K562 (cell line): ENCODE measurements at regions not wholly inside any gene's neighbourhood (a gene's known extent, or its start where the extent isn't known, plus 50 kb on each side); places are given as distances from the start of the nearest gene placed in this dataset.

ENCODE experiments used
- ARID3A ChIP-seq: IDR thresholded peaks from 2 replicates; pipeline ENCODE4 v1.6.1; 2012; ENCODE audit warnings: low read depth, low read length, improper control_type of control experiment, borderline replicate concordance
- CTCF ChIP-seq, 3 experiments: IDR thresholded peaks in 2 of 3; conservative IDR thresholded peaks in 1 of 3; 2 replicates each; pipeline ENCODE4 v1.5.1; 2011 to 2012; ENCODE audit warnings: low read length in 3 of 3, mild to moderate bottlenecking in 3 of 3, control low read depth in 2 of 3, improper control_type of control experiment in 1 of 3, inconsistent platforms in 1 of 3, low read depth in 1 of 3, mixed read lengths in 1 of 3, moderate library complexity in 1 of 3; ENCODE audit not compliant: insufficient read depth in 2 of 3
- EP300 ChIP-seq: IDR thresholded peaks from 2 replicates; pipeline ENCODE4 v1.6.1; 2012; ENCODE audit warnings: low read length, improper control_type of control experiment
- EZH2 ChIP-seq: IDR thresholded peaks from 2 replicates; pipeline ENCODE4 v1.6.1; 2012; ENCODE audit warnings: low read depth, mild to moderate bottlenecking, inconsistent platforms, low read length, borderline replicate concordance
- KLF6 ChIP-seq: fragments of 250-450 bp; sonication (Bioruptor Pico); IDR thresholded peaks from 2 replicates; pipeline ENCODE4 v1.4.0; 2020; ENCODE audit warnings: mild to moderate bottlenecking, moderate library complexity, borderline replicate concordance
- POLR2A ChIP-seq: fragments of 450-650 bp; conservative IDR thresholded peaks from 2 replicates; pipeline ENCODE4 v1.6.1; 2016
- RBM14 ChIP-seq: fragments of 200-400 bp; formaldehyde crosslinking; IDR thresholded peaks from 2 replicates; pipeline ENCODE4 v1.6.1; 2018; ENCODE audit warnings: low read depth, mild to moderate bottlenecking, low read length, moderate library complexity, borderline replicate concordance; ENCODE audit not compliant: insufficient read depth
- TAF1 ChIP-seq: IDR thresholded peaks from 2 replicates; pipeline ENCODE4 v1.6.1; 2011; ENCODE audit warnings: mild to moderate bottlenecking, low read length, moderate library complexity; ENCODE audit not compliant: insufficient read depth, control insufficient read depth, severe bottlenecking; ENCODE audit errors: extremely low read depth
- ZBTB43 ChIP-seq: sonication (generic); formaldehyde crosslinking; IDR thresholded peaks from 2 replicates; pipeline ENCODE4 v1.8.0; 2023; ENCODE audit warnings: mild to moderate bottlenecking, missing genetic modification reagents
- ZNF384 ChIP-seq: IDR thresholded peaks from 2 replicates; pipeline ENCODE4 v1.6.1; 2012; ENCODE audit warnings: low read depth, low read length, improper control_type of control experiment

GRCh38 chr2:41908349-41908748, 139.5 kb upstream of the PKDCC start:
- TF ChIP-seq EP300, result no peak
- no peak for TF ChIP-seq RBM14
- TF ChIP-seq ZNF384, result no peak
- TF ChIP-seq EZH2, result no peak
- TF ChIP-seq ZBTB43, result no peak
- TF ChIP-seq KLF6 (CRISPR knock-in tag), result no peak
- TF ChIP-seq CTCF (IDR thresholded peaks at IDR 0.05 in 2 of 3, conservative IDR thresholded peaks at IDR 0.05 in 1 of 3; ENCODE audit: insufficient read depth in 2 of 3, low read depth in 1 of 3, low read length in 3 of 3), result no peak
- no peak for TF ChIP-seq POLR2A
- no peak for TF ChIP-seq ARID3A
- no peak for TF ChIP-seq TAF1
